ENCODE measurements at regions not wholly inside any gene's neighbourhood (a gene's known extent, or its start where the extent isn't known, plus 50 kb on each side); places are given as distances from the start of the nearest gene placed in this dataset.

DNA sequence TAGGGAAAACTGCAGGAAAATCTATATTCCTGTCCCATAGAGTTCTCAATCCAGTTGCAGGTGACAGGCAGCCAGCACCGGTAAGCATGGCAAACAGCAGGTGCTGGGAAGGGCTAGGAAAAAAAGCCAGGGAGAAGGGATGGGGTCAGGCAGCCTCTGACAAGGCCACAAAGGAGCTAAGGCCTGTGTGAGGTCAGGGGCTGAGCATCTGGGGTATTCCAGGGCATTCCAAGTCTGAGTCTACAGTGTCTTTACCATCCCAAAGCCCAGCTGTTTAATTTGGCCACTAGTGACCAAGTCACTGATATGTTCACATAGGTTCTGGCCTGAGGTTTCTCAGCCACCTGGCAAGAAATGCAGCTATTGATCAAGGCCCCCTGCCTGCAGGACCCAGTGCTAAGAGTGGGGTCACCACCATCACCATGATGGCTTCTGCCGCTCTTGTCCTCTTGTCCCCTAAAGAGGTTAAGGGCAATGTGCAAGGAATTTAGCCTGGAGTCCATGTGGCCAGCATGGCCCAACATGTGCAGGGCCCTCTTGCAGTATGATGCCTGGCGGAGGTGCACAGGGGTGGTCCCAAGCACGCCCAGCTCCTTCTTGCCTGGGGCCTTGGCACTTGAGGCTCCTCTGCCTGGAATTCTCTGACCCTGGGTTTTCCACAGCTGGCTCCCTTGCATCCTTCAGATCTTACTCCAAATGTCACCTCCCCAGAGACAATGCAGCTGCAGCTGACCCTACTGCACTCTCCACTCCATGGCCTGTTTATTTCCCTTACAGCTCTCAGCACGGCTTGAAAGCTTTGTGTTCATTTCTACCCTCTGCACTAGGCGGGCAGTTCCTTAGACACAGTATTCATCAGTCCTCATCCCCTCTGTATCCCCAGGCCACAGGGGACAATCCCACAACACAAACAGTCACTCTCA is 213.1 kb downstream of the MSX2 start:
- TF ChIP-seq POLR2A (IDR thresholded peaks at IDR 0.05): no peak
- TF ChIP-seq, protein P1, sequence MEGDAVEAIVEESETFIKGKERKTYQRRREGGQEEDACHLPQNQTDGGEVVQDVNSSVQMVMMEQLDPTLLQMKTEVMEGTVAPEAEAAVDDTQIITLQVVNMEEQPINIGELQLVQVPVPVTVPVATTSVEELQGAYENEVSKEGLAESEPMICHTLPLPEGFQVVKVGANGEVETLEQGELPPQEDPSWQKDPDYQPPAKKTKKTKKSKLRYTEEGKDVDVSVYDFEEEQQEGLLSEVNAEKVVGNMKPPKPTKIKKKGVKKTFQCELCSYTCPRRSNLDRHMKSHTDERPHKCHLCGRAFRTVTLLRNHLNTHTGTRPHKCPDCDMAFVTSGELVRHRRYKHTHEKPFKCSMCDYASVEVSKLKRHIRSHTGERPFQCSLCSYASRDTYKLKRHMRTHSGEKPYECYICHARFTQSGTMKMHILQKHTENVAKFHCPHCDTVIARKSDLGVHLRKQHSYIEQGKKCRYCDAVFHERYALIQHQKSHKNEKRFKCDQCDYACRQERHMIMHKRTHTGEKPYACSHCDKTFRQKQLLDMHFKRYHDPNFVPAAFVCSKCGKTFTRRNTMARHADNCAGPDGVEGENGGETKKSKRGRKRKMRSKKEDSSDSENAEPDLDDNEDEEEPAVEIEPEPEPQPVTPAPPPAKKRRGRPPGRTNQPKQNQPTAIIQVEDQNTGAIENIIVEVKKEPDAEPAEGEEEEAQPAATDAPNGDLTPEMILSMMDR (IDR thresholded peaks at IDR 0.05): no peak

Measured in breast epithelium (tissue), 3 donors.